GM13977 (cell line): ENCODE measurements at regions not wholly inside any gene's neighbourhood (a gene's known extent, or its start where the extent isn't known, plus 50 kb on each side); places are given as distances from the start of the nearest gene placed in this dataset.

ENCODE experiments used
- DNase-seq: peaks from one replicate; pipeline ENCODE4 v3.0.0; 2012; ENCODE audit warnings: low spot score
- in situ Hi-C: fragments of 300-500 bp; cut with MboI; formaldehyde crosslinking; loops from one replicate; pipeline ENCODE4 v1.12.0; 2022; ENCODE audit warnings: low sequenced_read_pairs, low pct_unique_long_range_greater_than_20kb, mixed read lengths, inconsistent platforms; ENCODE audit not compliant: unreplicated experiment
- TF ChIP-seq, protein P1 (sequence below): IDR thresholded peaks from 2 replicates; pipeline ENCODE4 v1.5.1; 2012; ENCODE audit warnings: mild to moderate bottlenecking, control low read depth; ENCODE audit not compliant: insufficient read depth; ENCODE audit errors: extremely low read depth, missing control alignments

DNA sequence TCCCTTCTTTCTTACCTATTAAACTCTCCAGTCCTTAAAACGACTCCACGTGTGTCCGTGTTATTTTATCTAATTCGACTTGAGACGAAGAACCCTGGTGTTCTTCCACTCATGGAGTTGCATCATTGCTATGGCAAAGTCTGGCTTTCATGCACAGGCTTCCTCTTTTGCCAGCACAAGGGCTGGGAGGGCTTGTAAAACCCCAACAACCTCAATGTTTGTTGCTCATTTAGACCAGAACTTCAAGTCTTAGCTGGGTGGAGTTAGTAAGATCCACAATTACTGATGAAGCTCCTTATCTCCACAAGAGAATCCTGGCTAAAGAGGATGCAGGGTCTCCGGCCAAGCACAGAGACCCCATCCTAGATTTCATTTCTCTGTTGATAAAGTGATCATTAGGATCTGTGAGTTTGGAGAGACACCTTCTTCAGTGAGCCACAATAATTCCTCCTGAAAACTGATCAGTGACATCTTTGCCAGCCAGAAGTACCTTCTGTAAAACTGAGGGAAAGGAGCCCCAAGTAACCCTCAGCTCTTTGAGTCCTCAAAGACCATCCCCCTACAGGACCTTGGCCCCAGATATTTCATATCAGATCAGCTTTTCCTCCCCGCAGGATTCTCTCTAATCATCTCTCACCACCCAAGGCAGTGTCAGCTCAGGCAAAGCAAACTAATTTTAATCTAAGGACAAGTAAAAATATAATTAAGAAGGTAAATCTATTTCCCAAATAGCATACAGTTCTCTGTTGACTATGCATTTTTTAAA is 514.6 kb downstream of the FUT8 start:
- TF ChIP-seq, protein P1, sequence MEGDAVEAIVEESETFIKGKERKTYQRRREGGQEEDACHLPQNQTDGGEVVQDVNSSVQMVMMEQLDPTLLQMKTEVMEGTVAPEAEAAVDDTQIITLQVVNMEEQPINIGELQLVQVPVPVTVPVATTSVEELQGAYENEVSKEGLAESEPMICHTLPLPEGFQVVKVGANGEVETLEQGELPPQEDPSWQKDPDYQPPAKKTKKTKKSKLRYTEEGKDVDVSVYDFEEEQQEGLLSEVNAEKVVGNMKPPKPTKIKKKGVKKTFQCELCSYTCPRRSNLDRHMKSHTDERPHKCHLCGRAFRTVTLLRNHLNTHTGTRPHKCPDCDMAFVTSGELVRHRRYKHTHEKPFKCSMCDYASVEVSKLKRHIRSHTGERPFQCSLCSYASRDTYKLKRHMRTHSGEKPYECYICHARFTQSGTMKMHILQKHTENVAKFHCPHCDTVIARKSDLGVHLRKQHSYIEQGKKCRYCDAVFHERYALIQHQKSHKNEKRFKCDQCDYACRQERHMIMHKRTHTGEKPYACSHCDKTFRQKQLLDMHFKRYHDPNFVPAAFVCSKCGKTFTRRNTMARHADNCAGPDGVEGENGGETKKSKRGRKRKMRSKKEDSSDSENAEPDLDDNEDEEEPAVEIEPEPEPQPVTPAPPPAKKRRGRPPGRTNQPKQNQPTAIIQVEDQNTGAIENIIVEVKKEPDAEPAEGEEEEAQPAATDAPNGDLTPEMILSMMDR = no peak
- DNase-seq = no peak
- in situ Hi-C loops = no loop called here

DNA sequence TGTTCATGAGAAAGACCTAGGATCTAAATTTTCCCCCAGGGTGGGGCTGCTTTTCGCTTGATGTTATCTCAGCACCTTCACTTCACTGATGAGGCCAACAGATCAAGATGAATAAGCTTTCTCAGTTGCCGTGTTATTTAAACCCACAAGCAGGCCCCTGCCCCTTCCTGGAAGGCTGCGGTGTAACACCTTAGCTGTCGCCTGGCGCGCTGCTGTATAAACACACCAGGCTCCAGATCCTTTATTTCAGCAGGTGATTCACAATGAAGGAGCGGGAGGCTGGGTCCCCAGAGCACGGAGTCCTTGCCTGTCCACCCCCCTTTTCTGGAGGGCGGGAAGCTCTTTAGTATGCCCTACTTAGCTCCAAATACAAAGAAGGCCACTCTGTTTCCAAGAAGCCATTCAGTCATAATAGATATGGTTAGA is 515.4 kb downstream of the FUT8 start:
- DNase-seq = no peak
- in situ Hi-C loops = no loop called here
- TF ChIP-seq, protein P1 = no peak

DNA sequence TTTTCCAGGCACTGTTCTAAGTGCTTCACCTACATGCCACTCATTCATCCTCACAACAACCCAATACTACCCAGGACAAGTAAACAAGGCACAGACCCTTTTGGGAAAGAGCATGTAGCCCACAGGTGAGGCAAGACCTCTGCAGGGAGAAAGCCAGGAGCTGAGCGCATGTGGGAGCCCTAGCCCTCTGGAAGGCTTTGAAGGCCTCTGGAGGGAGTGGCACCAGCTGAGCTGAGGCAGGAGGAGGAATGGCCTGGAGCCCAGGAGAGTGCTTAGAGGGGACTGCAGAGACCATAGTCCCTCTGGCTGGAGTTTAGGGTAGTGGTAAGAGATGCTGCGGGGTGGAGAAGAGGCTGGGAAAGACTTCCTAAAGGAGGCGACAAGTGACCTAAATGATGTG is 516.5 kb downstream of the FUT8 start:
- in situ Hi-C loops = no loop called here
- TF ChIP-seq, protein P1 = no peak

GRCh38 chr14:65933400-65934069 is 521.0 kb downstream of the FUT8 start:
- TF ChIP-seq, protein P1 = no peak
- DNase-seq = no peak
- in situ Hi-C loops = no loop called here

More for the DNA sequence above, 516.5 kb downstream of the FUT8 start:
- no peak for DNase-seq

DNA sequence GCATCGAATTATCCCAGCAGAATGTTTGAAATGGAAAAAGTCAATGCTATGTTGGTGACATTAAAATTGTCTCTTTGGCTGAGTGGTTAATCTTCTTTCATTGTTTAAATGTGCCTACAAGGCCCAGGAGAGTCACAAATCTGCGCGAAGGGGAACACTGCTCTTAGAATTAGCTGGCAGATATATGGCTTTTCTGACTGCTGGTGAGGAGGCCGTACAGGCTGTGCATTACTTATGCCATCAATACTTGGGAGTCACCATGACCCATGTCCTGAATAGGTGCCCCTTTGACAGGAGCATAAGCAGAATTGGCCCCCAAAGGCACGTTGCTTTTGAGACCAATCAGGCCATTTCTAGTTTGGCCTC is 521.5 kb downstream of the FUT8 start:
- TF ChIP-seq, protein P1 = no peak
- DNase-seq = no peak
- in situ Hi-C loops = no loop called here

DNA sequence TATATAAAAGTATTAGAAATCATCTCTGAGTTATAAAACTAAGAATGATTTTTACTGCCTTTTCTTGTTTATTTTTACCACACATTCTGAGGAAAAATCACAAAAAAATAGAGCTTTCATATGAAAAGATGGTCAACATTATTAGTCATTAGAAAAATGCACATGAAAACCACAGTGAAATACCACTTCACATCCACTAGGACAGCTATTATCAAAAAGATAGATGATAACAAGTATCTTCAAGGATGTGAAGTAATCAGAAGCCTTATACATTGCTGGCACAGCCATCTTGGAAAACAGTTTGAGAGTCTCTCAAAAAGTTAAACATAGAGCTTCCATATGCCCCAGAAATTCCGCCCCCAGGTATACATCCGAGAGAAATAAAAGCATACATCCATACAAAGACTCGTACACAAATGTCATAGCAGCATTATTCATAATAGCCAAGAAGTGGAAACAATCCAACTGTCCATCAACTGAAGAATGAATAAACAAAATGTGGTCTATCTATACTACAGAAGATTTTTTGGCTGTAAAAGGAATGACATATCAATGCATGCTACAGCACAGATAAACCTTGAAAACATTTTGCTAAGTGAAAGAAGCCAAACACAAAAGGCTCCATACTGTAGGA is 523.9 kb downstream of the FUT8 start:
- in situ Hi-C loops = no loop called here
- no peak for DNase-seq
- TF ChIP-seq, protein P1 = no peak
